SK-N-MC (cell line): ENCODE measurements at regions not wholly inside any gene's neighbourhood (a gene's known extent, or its start where the extent isn't known, plus 50 kb on each side); places are given as distances from the start of the nearest gene placed in this dataset.

Source experiments
- EZH2 ChIP-seq: fragments of 200-600 bp; sonication (generic); IDR thresholded peaks from one replicate; pipeline ENCODE4 v1.6.1; 2017; ENCODE audit warnings: antibody characterized with exemption
- FOXP2 ChIP-seq: optimal IDR thresholded peaks from 2 replicates; pipeline ENCODE3; 2011; ENCODE audit warnings: mild to moderate bottlenecking, moderate library complexity; ENCODE audit not compliant: insufficient read depth; ENCODE audit errors: extremely low read length, control extremely low read depth
- POLR2AphosphoS5 ChIP-seq: IDR thresholded peaks from 2 replicates; pipeline ENCODE4 v1.6.1; 2012; ENCODE audit warnings: mild to moderate bottlenecking, low read depth, low read length, borderline replicate concordance

GRCh38 chr12:38144049-38144448, 172.5 kb upstream of the ALG10B start:
- TF ChIP-seq POLR2AphosphoS5, result no peak
- no peak for TF ChIP-seq EZH2
- no peak for TF ChIP-seq FOXP2
